ENCODE measurements at regions not wholly inside any gene's neighbourhood (a gene's known extent, or its start where the extent isn't known, plus 50 kb on each side); places are given as distances from the start of the nearest gene placed in this dataset.

DNA sequence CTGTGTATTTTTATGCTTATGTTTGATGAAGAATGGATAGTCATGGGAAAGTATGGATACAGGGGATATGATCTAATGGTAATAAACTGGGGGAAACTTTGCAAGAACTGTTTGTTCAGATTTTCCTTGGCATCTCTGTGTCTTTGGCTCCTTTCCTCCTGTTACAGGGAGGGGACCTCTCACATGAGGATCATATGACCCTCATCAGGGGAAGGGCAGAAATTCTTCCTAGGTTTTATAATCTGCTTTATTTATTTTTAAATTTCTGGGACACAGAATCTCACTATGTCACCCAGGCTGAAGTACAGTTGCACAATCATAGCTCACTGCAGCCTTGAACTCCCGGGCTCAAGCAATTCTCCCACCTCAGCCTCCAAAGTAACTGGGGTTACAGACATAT is 526.5 kb downstream of the CCER1 start:
- TF ChIP-seq, protein P1, sequence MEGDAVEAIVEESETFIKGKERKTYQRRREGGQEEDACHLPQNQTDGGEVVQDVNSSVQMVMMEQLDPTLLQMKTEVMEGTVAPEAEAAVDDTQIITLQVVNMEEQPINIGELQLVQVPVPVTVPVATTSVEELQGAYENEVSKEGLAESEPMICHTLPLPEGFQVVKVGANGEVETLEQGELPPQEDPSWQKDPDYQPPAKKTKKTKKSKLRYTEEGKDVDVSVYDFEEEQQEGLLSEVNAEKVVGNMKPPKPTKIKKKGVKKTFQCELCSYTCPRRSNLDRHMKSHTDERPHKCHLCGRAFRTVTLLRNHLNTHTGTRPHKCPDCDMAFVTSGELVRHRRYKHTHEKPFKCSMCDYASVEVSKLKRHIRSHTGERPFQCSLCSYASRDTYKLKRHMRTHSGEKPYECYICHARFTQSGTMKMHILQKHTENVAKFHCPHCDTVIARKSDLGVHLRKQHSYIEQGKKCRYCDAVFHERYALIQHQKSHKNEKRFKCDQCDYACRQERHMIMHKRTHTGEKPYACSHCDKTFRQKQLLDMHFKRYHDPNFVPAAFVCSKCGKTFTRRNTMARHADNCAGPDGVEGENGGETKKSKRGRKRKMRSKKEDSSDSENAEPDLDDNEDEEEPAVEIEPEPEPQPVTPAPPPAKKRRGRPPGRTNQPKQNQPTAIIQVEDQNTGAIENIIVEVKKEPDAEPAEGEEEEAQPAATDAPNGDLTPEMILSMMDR (IDR thresholded peaks at IDR 0.05; ENCODE audit: borderline replicate concordance, extremely low read depth, low read length, poor library complexity, severe bottlenecking), result no peak
- no peak for TF ChIP-seq EZH2 (IDR thresholded peaks at IDR 0.05; ENCODE audit: borderline replicate concordance, low read depth, low read length, severe bottlenecking)
